Ovary (tissue), 3 donors: ENCODE measurements at regions not wholly inside any gene's neighbourhood (a gene's known extent, or its start where the extent isn't known, plus 50 kb on each side); places are given as distances from the start of the nearest gene placed in this dataset.

Experiments
- POLR2A ChIP-seq: fragments of 450-650 bp; IDR thresholded peaks from one replicate; pipeline ENCODE4 v1.6.1; 2017; ENCODE audit warnings: antibody characterized with exemption, mild to moderate bottlenecking, moderate library complexity
- TF ChIP-seq, protein P1 (sequence below), 3 donors: fragments of 450-650 bp in 2 of 3; fragments of 200-600 bp in 1 of 3; IDR thresholded peaks; one replicate each; pipeline versions ENCODE4 v1.5.1 to v1.8.0; 2016 to 2022; ENCODE audit warnings: antibody characterized with exemption in 3 of 3, mild to moderate bottlenecking in 1 of 3
- donor health status: DM: no; HTN: no; CAD: no.

DNA sequence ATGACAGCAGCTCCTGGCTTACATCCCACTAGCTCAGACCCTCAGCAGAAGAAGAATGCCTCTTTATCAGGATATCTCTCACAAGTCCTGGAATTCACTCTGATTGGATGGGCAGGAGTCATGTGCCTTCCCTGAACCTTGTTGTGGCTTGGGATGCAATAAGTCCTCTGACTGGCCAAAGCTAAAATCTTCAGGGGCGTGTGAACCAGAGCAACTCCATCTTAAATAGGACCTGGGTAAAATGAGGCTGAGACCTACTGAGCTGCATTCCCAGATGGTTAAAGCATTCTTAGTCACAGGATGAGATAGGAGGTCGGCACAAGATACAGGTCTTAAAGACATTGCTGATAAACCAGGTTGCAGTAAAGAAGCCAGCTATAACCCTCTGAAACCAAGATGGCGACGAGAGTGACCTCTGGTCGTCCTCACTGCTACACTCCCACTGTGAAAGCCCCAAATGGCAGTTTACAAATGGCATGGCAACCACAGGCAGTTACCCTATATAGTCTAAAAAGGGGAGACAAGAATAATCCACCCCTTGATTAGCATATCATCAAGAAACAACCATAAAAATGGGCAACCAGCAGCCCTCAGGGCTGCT lies 60.4 kb upstream of the FICD start:
- TF ChIP-seq, protein P1, sequence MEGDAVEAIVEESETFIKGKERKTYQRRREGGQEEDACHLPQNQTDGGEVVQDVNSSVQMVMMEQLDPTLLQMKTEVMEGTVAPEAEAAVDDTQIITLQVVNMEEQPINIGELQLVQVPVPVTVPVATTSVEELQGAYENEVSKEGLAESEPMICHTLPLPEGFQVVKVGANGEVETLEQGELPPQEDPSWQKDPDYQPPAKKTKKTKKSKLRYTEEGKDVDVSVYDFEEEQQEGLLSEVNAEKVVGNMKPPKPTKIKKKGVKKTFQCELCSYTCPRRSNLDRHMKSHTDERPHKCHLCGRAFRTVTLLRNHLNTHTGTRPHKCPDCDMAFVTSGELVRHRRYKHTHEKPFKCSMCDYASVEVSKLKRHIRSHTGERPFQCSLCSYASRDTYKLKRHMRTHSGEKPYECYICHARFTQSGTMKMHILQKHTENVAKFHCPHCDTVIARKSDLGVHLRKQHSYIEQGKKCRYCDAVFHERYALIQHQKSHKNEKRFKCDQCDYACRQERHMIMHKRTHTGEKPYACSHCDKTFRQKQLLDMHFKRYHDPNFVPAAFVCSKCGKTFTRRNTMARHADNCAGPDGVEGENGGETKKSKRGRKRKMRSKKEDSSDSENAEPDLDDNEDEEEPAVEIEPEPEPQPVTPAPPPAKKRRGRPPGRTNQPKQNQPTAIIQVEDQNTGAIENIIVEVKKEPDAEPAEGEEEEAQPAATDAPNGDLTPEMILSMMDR (IDR thresholded peaks at IDR 0.05): no peak
- TF ChIP-seq POLR2A: no peak
